ENCODE measurements at regions not wholly inside any gene's neighbourhood (a gene's known extent, or its start where the extent isn't known, plus 50 kb on each side); places are given as distances from the start of the nearest gene placed in this dataset.

GRCh38 chr4:45425135-45425534, 698.7 kb downstream of the GABRG1 start:
- TF ChIP-seq, protein P1, sequence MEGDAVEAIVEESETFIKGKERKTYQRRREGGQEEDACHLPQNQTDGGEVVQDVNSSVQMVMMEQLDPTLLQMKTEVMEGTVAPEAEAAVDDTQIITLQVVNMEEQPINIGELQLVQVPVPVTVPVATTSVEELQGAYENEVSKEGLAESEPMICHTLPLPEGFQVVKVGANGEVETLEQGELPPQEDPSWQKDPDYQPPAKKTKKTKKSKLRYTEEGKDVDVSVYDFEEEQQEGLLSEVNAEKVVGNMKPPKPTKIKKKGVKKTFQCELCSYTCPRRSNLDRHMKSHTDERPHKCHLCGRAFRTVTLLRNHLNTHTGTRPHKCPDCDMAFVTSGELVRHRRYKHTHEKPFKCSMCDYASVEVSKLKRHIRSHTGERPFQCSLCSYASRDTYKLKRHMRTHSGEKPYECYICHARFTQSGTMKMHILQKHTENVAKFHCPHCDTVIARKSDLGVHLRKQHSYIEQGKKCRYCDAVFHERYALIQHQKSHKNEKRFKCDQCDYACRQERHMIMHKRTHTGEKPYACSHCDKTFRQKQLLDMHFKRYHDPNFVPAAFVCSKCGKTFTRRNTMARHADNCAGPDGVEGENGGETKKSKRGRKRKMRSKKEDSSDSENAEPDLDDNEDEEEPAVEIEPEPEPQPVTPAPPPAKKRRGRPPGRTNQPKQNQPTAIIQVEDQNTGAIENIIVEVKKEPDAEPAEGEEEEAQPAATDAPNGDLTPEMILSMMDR (IDR thresholded peaks at IDR 0.05) = no peak
- TF ChIP-seq EP300 (IDR thresholded peaks at IDR 0.05) (no peak), POLR2A (IDR thresholded peaks at IDR 0.05) (no peak)
